HG03025 (cell line): ENCODE measurements at regions not wholly inside any gene's neighbourhood (a gene's known extent, or its start where the extent isn't known, plus 50 kb on each side); places are given as distances from the start of the nearest gene placed in this dataset.

Source experiments
- ATAC-seq: cut with Tn5 transposase; IDR thresholded peaks from one replicate; pipeline ENCODE4 v1.9.1; 2021; ENCODE audit warnings: mild to moderate bottlenecking, moderate library complexity; ENCODE audit not compliant: unreplicated experiment, low FRiP score

- no peak for ATAC-seq
Measured at GRCh38 chr5:86320266-86320665, 297.5 kb upstream of the COX7C start.

- no peak for ATAC-seq
Measured at GRCh38 chr5:86329318-86329717, 288.4 kb upstream of the COX7C start.

DNA sequence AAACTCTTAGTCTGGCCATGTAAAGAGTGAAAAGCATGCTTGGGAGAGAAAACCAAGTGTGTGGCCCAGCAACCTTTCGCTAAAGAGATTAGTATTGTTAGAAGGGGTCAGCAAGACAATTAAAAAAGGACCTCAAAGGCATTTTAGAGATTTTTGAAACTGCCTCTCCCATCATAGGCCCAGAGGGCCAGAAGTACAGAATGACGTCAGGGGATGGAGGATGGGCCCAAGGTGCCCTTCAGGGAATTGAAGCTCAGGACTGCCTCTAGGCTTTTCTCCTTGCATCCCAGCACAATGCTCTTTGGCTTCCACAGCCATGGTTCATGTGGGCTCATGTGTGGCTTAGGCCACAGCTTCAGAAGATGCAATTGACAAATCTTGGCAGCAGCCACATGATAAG, 287.0 kb upstream of the COX7C start:
- no peak for ATAC-seq

- ATAC-seq = no peak
Measured at GRCh38 chr5:86332851-86333250, 284.9 kb upstream of the COX7C start.

- no peak for ATAC-seq
Measured at GRCh38 chr5:86337667-86338460, 279.9 kb upstream of the COX7C start.

DNA sequence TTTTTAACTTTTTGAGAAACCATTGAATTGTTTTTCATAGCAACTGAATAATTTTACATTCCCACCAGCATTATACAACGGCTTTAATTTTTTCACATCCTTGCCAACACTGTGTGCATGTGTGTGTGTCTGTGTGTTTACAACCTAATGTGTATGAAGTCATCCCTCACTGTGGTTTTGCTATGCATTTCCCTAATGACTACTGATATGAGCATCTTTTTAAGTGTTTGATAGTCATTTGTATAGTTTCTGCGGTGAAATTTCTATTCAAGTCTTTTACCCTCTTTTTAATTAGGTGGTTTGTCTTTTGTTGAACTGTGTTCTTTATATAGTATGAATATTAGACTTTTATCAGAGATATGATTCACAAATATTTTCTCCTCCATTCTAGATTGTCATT, 263.1 kb upstream of the COX7C start:
- ATAC-seq = no peak

- ATAC-seq = no peak
Measured at GRCh38 chr5:86360801-86361200, 256.9 kb upstream of the COX7C start.

DNA sequence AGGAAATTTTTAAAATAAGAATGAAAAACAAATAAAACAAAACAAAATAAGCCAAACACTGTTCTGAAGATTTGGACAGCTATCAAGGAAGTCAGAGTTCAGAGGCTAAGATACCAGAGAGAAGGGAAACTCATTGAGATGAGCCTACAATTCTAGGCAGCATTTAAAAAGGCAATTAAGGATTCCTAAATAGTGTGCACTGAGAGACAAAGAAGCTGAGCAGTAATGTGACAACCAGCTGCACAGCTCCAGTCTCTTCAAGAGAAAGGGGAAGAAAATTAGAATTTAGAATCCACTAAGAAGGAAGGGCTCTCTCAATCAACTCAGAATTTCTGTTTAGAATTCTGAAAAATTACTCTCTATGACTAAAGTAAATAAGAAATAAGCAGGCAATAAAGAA, 246.7 kb upstream of the COX7C start:
- no peak for ATAC-seq

GRCh38 chr5:86374611-86375010, 243.1 kb upstream of the COX7C start:
- ATAC-seq = no peak

- no peak for ATAC-seq
Measured at GRCh38 chr5:86376214-86376613, 241.5 kb upstream of the COX7C start.

- ATAC-seq = no peak
Measured at GRCh38 chr5:86403190-86403589, 214.6 kb upstream of the COX7C start.

GRCh38 chr5:86404256-86404655, 213.5 kb upstream of the COX7C start:
- no peak for ATAC-seq

DNA sequence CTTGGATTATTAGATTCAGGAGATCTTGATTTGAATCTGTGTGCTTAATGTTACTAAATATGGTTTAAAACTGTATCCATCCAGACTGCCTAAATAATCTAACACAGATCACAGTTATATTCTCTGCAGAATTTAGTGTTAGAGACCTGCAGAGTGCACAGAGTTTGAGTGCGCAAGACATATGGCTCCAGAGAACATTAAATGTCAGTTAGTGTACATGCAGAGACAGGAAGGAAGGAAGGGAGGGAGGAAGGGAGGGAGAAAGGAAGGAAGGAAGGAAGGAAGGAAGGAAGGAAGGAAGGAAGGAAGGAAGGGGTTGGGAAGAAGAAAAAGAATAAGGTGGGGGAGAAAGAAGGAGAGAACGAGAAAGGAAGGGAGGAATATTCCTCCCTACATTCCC, 210.0 kb upstream of the COX7C start:
- ATAC-seq = no peak

GRCh38 chr5:86411596-86411995, 206.1 kb upstream of the COX7C start:
- no peak for ATAC-seq

GRCh38 chr5:86427158-86427557, 190.6 kb upstream of the COX7C start:
- no peak for ATAC-seq

- ATAC-seq = no peak
Measured at GRCh38 chr5:86439593-86440110, 178.1 kb upstream of the COX7C start.

- ATAC-seq = no peak
Measured at GRCh38 chr5:86442036-86442745, 175.6 kb upstream of the COX7C start.

DNA sequence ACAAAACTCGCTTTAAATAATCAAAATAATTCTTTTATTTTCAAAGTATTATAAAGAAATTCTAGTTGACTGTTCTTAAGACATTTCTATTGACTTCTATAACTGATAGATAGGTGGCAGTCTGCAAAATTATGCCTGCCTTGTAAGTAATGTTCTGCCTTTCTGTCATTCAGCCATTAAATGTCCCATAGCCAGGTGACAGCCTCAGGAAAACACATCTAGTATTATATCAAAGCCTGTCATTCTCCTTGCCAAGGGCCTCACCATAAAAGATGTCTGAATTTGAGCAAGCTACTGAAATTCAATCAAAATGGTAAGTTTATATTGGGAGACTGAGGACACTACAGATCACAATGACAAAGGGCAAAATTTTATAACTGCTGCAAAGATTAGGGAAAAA, 170.4 kb upstream of the COX7C start:
- no peak for ATAC-seq

- ATAC-seq = no peak
Measured at GRCh38 chr5:86452251-86452650, 165.5 kb upstream of the COX7C start.

- ATAC-seq = no peak
Measured at GRCh38 chr5:86460519-86460918, 157.2 kb upstream of the COX7C start.

DNA sequence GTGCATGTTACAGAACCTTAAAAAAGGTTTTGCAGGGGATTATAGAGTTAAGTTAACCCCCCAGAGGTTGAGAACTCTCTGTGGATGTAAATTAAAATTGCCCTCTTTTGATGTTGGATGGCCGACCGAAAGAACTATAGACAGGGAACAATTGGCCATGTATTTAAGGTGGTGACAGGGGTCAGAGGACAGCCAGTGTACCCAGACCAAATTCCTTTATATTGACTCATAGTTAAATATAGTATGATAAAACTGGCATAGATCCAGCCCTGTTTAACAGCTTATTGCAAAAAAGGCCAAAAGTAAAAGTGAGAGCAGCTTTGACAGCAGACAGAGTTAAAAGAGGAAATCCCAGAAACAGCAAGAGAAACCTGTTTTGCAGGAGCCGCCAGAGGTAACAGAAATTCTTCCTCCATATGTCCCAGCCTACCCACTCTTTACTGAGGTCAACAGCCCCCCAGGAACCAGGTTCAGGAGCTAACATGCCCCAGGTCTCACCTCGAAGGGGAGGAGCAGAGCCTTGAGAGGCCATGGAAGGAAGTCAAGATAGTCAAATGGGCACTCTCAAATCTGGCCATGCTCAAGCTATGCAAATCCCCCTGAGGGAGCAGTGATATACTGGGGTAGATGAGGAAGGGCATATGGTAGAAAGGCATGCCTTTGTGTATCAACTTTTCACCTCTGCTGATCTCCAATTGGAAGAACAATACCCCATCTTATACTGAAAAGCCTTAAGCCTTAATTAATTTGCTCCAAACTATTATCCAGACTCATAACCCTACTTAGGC, 156.4 kb upstream of the COX7C start:
- no peak for ATAC-seq
